HG03571 (cell line): ENCODE measurements at regions not wholly inside any gene's neighbourhood (a gene's known extent, or its start where the extent isn't known, plus 50 kb on each side); places are given as distances from the start of the nearest gene placed in this dataset.

Experiments used
- ATAC-seq: cut with Tn5 transposase; IDR thresholded peaks from one replicate; pipeline ENCODE4 v1.9.1; 2021; ENCODE audit not compliant: unreplicated experiment

DNA sequence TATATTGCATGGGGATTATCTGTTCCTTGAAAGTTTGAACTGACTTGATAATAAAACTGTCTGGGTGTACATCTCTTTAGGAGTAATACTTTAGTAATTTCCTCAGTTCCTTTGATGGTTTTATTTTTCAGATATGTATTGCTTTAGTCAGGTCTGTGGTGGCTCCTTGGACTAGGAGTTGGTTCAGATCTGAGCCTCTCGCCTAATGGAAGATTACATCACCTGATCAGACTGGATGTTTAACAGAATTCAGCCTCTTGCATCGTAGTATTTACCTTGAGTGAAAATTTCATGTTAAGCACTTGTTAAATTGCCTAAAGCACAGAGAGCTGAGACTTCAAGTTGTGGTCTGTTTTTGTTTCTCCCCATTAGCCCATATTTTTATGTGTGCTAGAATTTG is 267.3 kb downstream of the MAP2K4 start:
- no peak for ATAC-seq

DNA sequence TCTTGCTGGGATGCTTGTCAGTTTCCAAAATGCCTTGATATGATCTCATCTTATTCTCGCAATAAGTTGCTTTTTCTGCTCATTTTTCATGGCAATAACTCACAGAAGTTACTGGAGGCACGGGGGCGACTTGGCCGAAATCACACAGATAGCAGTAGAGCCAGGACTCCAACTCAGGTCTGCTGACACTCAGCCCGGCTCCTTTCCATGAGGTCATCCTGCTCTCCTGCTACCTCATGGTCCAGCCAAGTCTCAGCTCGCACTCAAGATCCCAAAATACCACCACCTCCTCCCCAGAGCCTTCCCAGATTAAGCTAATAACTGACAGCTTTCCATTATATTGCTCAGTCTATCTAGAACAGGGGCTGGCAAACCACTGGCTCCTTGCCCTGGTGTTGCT is 269.5 kb downstream of the MAP2K4 start:
- ATAC-seq, result no peak

DNA sequence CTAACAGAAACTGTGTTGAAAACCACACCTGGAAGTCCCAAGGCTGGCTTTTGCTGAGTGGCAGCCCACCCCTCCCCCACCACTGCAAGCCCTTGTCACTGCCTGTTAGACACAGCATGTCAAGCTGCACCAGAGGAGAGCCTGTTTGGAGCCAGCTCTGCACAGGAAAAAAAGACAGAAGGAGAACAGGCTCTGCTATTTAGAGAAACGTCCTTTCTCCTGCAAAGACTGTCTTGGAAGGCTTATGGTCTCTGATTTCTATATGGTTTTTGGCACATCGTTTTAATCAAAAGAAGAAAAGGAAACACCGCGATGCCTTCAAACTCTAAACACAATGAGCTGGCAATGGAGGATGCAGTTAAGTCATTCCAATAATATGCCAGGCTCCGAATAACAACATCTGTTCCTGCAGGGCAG is 275.5 kb downstream of the MAP2K4 start:
- ATAC-seq, result no peak

DNA sequence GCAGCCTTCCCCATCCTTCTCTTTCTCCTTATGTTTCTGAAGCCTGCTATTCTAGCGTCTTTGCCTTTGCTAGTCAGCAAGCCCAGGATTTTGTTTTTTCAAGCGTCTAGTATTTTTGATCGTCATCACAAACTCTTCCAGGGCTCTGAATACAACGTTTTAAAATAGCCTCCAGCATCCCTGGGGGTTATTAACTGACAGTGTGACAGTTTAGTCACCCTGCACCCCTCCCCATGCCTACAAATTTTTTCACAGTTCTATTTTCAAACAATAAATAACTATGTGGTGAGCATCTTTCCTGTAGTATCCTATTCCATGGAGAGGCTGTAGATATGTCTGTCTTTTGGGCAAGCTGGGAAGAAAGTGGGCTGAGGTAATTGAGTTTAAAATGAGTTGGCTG is 280.9 kb downstream of the MAP2K4 start:
- ATAC-seq, result no peak

DNA sequence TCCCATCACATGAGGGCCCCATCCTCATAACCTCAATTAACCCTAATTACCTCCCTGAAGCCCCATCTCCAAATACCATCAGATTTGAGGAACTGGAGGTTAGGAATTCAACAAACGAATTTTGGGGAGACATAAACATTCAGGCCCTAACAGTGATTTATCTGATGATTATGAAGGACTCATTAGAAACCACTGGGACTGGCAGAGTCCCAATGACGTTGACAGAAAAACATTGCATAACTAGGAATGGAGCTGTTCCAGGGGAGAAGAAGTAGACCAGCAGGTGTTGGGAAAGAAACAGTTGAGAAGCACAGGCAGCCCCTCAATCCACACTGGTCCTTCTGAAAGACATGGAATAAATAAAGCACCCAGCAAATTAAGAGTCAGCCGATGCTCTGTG is 282.0 kb downstream of the MAP2K4 start:
- ATAC-seq, result no peak

DNA sequence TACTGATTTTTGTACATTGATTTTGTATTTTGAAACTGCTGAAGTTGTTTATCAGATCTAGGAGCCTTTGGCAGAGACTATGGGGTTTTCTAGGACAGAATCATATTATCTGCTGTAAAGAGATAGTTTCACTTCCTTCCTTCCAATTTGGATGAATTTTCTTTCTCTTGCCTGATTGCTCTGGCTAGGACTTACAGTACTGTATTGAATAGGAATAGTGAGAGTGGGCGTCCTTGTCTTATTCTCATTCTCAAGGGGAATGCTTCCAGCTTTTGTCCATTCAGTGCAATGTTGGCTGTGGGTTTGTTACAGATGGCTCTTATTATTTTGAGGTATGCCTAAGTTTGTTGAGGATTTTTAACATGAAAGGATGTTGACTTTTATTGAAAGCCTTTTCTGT is 290.1 kb downstream of the MAP2K4 start:
- no peak for ATAC-seq

DNA sequence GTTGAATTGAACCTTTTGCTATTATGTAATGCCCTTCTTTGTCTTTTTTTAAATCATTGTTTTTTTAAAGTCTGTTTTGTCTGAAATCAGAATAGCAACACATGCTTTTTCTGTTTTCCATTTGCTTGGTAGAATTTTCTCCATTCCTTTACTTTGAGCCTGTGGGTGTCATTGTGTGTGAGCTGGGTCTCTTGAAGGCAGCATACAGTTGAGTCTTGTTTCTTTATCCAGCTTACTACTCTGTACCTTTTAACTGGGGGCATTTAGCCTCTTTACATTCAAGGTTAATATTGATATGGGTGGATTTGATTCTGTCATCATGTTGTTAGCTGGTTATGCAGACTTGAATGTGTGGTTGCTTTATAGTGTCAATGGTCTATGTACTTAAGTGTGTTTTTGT is 292.0 kb downstream of the MAP2K4 start:
- no peak for ATAC-seq

DNA sequence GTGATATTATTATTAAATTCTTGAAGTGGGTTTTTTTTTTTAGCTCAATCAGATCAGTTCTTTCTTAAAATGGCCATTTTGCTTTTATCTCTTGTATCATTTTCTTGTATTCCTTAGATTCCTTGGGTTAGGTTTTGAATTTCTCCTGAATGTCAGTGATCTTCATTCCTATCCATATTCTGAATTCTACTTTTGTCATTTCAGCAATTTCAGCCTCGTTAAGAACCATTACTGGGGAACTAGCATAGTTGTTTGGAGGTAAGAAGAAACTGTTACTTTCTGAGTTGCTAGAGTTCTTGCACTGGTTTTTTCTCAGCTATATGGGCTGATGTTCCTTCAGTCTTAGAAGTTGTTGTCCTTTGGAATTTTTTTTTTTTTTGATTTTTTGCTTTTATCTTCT is 293.1 kb downstream of the MAP2K4 start:
- ATAC-seq, result no peak

DNA sequence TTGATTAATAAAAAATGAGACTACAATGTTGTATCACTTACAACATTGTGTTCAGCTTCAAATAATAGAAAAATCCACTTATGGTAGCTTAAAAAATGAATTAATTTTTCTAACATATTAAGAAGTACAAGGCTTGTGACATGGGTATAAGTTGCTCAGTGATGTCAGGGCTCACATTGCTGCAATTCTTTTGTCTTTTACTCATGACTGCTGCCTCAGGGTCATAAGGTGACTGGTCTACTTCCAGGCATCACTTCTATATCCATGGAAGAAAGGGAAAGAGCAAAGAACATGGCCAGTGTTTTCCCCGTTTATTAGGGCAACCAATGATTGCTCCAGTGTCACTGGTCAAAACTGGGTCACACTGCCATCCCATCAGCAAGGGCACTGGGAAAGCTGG is 295.3 kb downstream of the MAP2K4 start:
- ATAC-seq, result no peak

DNA sequence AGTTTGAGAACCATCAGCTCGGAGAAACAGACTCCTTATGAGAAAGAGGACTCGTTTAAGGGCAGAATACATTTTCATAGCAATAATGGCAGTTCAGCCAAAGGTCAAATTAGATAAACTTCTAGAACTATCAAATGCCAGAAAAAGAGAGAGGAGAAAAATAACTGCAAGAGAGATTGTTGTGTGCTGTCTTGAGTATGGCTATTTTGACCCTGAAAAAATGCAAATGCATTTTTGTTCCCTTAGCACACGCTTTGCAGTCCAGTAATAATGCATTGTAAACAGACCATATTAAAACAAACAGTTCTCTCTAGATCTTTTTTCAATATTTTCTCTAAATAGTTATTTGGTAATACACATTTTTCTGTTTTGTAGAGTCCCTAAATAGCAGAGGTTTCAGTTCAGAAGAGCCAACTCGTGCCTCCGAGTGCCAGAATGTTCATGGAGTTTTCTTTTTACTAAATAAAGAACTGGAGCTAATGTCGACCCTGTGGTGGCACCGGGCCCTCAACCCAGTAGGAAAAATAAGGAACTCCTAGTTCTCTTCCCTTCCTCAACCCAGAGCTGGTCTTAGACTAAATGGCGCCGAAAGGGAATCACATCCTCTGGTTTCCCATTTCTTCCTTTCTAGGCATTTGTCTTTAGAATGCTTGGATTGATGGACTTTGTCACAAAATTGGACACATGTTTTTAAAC is 298.0 kb downstream of the MAP2K4 start:
- ATAC-seq, result no peak

DNA sequence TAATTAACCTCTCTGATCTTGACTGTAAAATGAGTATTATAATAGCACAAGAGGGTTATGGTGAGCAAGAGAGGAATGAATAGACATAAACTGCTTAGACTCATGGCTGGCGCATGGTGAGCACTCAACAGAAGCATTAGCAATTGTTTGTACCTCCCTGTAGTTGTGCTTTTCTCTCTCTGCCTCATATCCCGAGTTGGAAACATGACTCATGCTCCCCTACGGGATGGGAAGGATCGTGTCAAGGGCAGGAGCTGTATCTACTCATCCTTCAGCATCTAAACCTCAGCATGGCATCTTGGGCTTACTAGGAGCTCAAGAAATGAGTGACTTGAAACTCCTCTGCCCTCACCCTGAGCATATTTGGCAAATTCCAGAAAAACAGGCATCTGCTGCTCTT is 299.6 kb downstream of the MAP2K4 start:
- ATAC-seq, result no peak

DNA sequence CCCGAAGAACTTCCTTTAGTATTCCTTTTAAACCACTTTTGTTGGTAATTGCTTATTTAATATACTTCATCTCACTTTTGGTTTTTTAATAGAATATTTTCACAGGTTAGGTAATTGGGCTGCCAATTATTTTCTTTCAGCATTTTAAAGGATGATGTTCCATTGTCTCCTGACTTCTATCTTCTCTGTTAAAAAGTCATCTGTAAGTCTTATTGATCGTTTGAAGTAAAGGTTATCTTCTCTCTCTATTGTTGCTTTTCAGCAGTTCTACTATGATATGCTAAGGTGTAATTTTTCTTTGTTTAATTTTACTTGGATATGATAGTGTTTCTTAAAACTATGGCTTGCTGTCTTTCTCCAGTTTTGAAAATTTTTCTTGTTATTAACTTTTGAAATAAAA is 307.5 kb downstream of the MAP2K4 start:
- no peak for ATAC-seq

DNA sequence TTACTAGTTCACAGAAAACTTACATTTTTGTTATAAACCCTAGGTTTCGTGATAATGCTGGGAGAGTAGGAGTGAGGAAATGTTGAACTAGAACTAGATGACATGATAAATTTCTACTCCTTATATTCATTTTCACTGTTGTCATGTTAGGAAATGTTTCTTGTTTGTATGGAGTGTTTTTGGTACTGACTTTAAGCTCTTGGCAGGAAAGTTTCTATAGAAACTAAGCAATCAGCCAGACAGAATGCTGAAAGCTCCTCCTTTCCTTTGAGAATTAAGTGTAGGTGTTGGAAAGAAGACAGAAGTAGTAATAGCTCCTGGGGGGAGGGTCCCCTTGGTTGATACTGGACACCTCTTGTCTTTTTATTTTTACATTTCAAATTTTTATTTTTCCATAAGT is 309.8 kb downstream of the MAP2K4 start:
- ATAC-seq, result no peak

DNA sequence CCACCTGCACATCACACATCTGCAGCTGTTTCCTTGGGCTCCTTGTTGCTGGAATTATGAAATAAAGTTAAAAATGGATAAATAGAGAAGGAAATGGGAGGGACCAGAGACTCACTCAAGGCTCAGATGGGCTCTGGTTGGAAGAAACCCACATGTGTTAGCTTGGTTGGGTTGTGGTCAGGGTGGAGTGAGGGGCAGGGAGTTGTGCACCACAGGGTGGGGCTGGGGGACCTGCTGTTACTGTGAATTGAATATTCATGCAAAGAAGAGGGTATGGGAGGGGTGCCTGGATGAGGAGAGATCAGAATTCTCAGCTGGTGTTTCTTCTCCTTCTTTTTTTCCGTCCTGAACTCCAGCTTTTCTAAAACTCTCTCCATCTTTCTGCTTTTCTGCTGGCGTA is 320.7 kb downstream of the MAP2K4 start:
- no peak for ATAC-seq

DNA sequence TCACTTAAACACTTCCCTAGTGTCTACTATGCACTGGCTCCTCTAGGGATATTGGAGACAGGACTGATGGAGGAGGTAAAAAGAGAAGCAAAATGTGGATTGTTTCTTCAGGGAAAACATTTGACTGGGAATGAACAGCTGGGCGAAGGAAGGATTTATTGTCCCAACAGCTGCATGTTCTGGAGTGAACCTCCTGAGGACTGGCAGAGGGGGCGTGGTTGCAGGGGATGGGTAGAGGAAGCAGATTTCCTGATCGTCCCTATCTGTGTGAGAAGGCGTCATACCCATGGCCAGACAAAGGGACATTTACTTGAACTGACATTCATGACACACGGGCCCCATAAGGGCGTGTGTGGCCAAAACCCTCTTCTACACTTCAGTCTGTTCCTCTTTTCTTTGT is 321.5 kb downstream of the MAP2K4 start:
- no peak for ATAC-seq

DNA sequence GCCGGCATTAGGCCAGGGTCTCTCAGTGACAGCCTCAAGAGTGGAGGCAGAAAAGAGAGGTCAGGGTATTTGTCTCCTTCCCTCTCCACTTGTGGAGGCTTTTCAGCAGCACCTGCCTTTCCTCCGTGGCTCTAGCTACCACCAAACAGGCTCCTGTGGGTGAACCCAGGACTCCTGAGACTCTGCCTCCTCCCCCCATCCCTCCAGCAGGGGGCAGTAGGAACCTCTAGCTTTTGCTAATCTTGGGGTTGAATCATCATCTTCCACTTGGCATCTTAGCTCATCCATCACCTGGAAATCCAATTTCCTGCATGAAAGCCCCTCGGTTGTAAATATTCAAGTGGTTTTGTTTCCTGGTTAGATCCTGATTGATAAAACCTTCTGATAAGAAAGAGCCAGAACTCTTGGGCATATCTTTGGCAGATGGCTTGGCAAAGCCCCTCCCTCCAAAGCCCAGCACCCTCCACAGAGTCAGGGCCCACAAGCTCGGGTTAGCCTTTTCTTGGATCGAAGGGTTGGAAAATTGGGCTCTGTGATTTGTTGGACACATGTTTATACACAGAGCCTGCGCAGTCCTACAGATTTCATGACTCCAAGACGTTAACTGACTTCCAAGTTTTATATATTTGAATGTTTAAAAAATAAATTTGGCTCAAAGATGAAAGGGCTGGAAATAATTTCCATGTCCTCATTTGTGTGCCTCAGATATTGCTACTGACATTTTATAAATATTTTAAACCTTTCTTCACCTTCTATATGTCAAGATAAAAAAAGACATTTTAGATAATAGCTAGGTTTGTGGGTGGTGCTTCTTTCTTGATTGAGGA is 322.1 kb downstream of the MAP2K4 start:
- no peak for ATAC-seq

DNA sequence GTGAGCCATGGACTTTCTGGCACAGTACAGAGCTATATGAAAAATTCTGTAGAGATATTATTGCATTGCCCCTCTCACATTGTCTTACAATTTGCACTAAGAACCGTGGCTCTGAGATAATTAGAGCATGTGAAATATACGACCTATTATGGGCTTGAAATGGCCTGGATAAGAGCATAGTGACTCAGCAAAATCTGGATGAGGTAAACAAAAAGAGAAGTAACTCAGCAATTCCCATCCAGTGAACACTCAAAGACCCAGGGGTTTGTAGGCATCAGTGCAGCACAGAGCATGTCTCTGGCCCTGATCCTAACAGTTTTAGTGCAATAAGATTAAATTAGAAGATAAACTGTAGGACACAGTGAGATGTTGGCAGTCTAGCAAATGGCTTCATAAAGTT is 317.2 kb upstream of the MYOCD start:
- no peak for ATAC-seq

DNA sequence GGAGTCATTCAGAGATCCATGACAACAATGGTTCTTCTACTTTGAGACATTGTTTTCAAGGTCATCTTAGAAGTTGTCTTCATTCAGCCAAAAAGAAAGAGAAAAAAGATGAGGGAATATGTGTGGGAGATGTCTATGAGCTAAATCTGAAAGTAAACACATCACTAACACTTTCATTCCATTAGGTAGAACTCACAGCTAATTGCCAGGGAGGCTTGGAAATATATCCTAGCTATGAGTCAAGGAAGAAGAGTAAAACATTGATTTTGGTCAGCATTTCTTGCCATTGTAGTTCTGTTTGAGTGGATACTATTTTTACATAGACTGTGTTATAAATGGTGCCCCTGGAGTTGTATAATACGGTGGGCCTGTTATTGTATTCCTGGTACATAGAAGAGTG is 316.4 kb upstream of the MYOCD start:
- no peak for ATAC-seq

DNA sequence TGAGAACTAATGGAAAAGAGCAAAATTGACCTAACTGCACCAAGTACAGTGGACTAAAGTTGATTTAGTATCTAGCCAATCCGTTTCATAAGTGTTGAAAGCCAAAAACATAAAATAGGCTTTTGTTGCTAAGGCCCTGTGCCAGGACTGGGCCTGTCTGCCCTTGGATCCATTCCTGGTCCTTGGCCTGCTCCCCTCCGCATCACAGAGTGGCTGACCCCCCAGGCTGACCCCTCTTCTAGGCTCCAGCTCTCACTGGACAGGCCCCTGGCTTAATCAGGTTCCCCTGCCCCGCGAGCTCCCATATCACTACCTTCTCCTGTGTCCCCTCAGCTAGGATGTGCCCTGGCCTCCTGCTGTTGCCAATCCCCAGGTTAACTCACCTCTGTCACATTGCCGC is 313.6 kb upstream of the MYOCD start:
- no peak for ATAC-seq

DNA sequence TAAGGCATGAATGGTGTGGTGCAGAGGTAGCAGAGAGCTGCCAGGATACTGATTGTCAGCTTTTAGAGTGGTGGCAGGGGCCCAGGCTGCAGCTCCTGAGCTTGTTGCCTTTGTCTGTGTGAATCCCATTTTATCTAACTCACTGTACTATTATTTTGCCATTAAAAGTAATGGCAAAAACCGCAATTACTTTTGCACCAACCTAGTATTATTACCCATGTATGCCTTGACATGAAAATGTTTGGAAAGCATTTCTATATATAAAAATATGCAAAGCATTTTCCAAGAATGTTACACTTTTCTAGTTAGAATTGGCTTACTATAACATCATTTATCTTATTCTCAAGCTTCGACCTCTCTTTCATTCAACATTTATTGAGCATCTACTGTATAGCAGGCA is 308.1 kb upstream of the MYOCD start:
- no peak for ATAC-seq

DNA sequence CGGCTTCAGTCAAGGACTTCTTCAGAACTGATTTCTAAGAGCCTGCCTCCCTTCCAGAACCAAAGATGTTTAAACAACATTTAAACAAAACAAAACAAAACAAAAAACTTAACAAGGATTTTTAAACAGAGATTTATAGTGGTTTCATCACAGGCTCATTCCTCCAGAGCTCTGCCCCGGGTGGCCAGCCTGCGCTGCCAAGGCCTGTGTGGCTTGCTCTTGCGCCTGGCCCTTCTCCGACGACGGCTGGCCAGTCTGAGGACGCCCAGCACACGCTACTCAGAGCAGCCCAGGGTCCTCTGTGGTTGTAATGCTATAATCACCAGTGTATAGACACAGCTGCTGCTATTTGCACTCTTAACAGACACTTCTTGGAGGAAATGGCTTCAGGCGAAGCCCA is 307.2 kb upstream of the MYOCD start:
- no peak for ATAC-seq

DNA sequence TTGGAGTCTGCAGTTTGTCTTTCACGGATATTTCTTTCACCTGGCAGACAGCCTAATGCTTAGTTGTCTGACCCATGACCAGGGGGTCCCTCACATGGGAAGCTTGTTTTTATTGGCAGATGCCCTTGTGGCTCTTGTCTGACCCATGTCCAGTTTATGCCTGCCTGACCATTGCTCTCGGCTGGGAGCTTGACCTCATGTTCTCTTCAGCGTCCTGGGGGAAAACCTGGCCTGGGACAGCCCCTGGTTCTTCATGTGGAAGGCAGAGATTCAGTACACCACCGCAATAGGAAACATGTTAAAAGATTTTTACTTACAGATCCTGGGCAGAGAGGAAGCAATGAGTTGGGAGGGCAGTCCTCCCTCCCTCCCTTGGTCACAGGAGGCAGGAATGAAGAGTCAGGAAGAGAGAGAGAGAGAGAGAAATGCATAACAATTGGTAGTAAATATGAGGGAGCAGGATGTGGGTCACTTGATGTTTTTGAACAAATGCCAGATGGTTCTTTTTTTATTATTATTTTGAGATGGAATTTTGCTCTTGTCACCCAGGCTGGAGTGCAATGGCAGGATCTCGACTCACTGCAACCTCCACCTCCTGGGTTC is 302.7 kb upstream of the MYOCD start:
- ATAC-seq, result no peak
